C4-2B (cell line): ENCODE measurements at regions not wholly inside any gene's neighbourhood (a gene's known extent, or its start where the extent isn't known, plus 50 kb on each side); places are given as distances from the start of the nearest gene placed in this dataset.

Experiments used
- CTCF ChIP-seq: fragments of 450-650 bp; conservative IDR thresholded peaks from 2 replicates; pipeline ENCODE4 v1.5.1; 2017; ENCODE audit warnings: mild to moderate bottlenecking
- ZFX ChIP-seq: fragments of 450-650 bp; IDR thresholded peaks from 2 replicates; pipeline ENCODE4 v1.6.1; 2017

- no peak for TF ChIP-seq CTCF
- no peak for TF ChIP-seq ZFX
Measured at GRCh38 chr2:58856100-58856499, 615.0 kb upstream of the FANCL start.
